GM23338 (cell line): ENCODE measurements at regions not wholly inside any gene's neighbourhood (a gene's known extent, or its start where the extent isn't known, plus 50 kb on each side); places are given as distances from the start of the nearest gene placed in this dataset.

Source experiments
- EZH2 ChIP-seq: fragments of 200-600 bp; sonication (generic); IDR thresholded peaks from one replicate; pipeline ENCODE4 v1.8.0; 2017; ENCODE audit warnings: antibody characterized with exemption, mild to moderate bottlenecking, low read depth; ENCODE audit not compliant: unreplicated experiment
- JUNB ChIP-seq: IDR thresholded peaks from one replicate; pipeline ENCODE4 v1.6.1; 2016; ENCODE audit warnings: antibody characterized with exemption; ENCODE audit not compliant: unreplicated experiment
- NANOG ChIP-seq: IDR thresholded peaks from 2 replicates; pipeline ENCODE4 v1.6.1; 2016; ENCODE audit warnings: antibody characterized with exemption, borderline replicate concordance
- TF ChIP-seq, protein P1 (sequence below), 2 experiments: fragments of 200-600 bp in 1 of 2; sonication (generic) in 1 of 2; conservative IDR thresholded peaks; 2 replicates each; pipeline versions ENCODE4 v1.5.1 to v1.6.1; 2016 to 2017; ENCODE audit warnings: antibody characterized with exemption in 2 of 2, low read depth in 2 of 2, mild to moderate bottlenecking in 2 of 2, moderate library complexity in 1 of 2

DNA sequence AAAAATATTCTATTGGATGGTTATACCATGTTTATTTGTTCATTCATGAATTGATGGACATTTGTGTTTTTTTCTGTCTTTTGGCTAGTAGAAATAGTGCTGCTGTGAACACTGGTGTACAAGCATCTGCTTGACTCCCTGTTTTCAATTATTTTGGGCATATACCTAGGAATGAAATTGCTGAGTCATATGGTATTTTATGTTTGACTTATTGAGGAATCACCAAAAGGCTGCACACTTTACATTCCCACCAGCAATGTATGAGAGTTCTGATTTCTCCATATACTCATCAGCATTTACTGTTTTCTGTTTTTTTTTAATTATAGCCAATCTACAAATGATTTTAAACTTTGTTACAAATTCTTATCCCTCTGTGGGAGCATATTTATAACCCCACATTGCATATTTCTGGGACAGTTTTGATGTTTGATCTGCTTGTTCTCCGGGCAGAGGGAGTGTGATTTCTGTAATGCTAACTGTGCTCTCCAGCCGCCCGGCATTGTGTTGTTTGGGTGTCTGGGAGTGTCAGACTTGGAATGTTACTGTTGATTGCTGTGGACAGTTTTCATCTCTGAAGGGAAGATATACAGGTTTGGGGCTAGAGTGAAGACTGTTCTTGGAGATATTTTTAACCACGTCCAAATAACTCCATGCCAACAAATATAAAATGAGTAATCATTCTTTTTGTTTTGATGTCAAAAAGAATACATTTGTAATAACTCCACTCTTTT lies 60.5 kb upstream of the PGRMC2 start:
- TF ChIP-seq, protein P1, sequence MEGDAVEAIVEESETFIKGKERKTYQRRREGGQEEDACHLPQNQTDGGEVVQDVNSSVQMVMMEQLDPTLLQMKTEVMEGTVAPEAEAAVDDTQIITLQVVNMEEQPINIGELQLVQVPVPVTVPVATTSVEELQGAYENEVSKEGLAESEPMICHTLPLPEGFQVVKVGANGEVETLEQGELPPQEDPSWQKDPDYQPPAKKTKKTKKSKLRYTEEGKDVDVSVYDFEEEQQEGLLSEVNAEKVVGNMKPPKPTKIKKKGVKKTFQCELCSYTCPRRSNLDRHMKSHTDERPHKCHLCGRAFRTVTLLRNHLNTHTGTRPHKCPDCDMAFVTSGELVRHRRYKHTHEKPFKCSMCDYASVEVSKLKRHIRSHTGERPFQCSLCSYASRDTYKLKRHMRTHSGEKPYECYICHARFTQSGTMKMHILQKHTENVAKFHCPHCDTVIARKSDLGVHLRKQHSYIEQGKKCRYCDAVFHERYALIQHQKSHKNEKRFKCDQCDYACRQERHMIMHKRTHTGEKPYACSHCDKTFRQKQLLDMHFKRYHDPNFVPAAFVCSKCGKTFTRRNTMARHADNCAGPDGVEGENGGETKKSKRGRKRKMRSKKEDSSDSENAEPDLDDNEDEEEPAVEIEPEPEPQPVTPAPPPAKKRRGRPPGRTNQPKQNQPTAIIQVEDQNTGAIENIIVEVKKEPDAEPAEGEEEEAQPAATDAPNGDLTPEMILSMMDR (conservative IDR thresholded peaks at IDR 0.05; ENCODE audit: low read depth in 2 of 2), result no peak
- no peak for TF ChIP-seq JUNB
- TF ChIP-seq EZH2, result no peak
- TF ChIP-seq NANOG, result no peak
